ENCODE measurements at regions not wholly inside any gene's neighbourhood (a gene's known extent, or its start where the extent isn't known, plus 50 kb on each side); places are given as distances from the start of the nearest gene placed in this dataset.
"Not testable (repeated sequence)": the region's sequence is repeated elsewhere in the genome, so short reads cannot be mapped to it uniquely, and the experiment has no call there.

DNA sequence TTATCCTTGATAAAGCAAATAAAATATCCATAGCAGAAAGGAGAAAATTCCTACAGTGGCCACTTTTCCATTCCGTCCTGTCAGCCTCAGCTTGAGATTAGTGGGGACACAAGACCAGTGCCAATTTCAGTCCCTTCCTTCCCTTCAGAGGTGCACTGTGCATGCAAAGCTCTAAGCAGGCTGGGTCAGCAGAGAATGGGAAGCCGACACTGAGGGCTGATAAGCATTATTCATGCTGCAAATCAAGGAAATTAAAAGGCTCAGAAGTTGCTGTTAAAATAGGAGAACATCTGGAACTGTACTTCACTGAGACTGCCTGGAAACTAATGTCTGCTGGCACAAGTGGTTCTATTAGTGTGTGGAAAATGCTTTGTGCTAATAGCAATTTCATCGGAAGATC is 534.3 kb downstream of the ADCYAP1 start:
- Histone ChIP-seq H3K4me2 (ENCODE audit: low read length) (no peak overlapping the region), H3K9me2 (ENCODE audit: insufficient read depth) (no peaks in the 10 kb centered on the region), H3K27me3 (ENCODE audit: insufficient read depth, low read length) (peaks cover 16% of the 10 kb centered on the region), H4K20me1 (ENCODE audit: insufficient read depth) (no peaks in the 10 kb centered on the region), H3K4me1 (ENCODE audit: control insufficient read depth in 1 of 2, insufficient read depth in 2 of 2, low read length in 2 of 2) (no peaks in the 10 kb centered on the region), H3K9ac (ENCODE audit: low read length) (no peak overlapping the region), H3K79me2 (ENCODE audit: insufficient read depth, low read length) (no peaks in the 10 kb centered on the region), H3K27ac (ENCODE audit: low read depth, low read length) (no peak overlapping the region), H3K9me3 (ENCODE audit: control insufficient read depth in 1 of 2, insufficient read depth in 1 of 2, low read depth in 1 of 2, low read length in 2 of 2) (no peaks in the 10 kb centered on the region), H3K4me3 (replicated peaks in 1 of 2; ENCODE audit: low read depth in 1 of 2, low read length in 2 of 2) (no peak overlapping the region), H2AFZ (ENCODE audit: low read depth, low read length, poor library complexity, severe bottlenecking) (no peak overlapping the region), H3K36me3 (ENCODE audit: control insufficient read depth in 1 of 2, insufficient read depth in 2 of 2, low read length in 2 of 2) (no peaks in the 10 kb centered on the region)
- RAD21 ChIA-PET (ENCODE audit: low non-redundant PET in 1 of 2, low total read pairs in 2 of 2, uncharacterized antibody in 2 of 2, unreplicated experiment in 2 of 2): no interaction called here
- TF ChIP-seq, protein P1, sequence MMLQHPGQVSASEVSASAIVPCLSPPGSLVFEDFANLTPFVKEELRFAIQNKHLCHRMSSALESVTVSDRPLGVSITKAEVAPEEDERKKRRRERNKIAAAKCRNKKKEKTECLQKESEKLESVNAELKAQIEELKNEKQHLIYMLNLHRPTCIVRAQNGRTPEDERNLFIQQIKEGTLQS (IDR thresholded peaks at IDR 0.05): no peak
- no peak for TF ChIP-seq EZH2phosphoT487 (IDR thresholded peaks at IDR 0.05; ENCODE audit: borderline replicate concordance)
- no peak for TF ChIP-seq RAD21 (IDR thresholded peaks at IDR 0.05; ENCODE audit: low read depth)
- no peak for TF ChIP-seq SIN3A (IDR thresholded peaks at IDR 0.05; ENCODE audit: low read depth)
- TF ChIP-seq JUND (IDR thresholded peaks at IDR 0.05): no peak
- TF ChIP-seq ELF1 (IDR thresholded peaks at IDR 0.05; ENCODE audit: borderline replicate concordance, low read depth): no peak
- TF ChIP-seq, protein P2, sequence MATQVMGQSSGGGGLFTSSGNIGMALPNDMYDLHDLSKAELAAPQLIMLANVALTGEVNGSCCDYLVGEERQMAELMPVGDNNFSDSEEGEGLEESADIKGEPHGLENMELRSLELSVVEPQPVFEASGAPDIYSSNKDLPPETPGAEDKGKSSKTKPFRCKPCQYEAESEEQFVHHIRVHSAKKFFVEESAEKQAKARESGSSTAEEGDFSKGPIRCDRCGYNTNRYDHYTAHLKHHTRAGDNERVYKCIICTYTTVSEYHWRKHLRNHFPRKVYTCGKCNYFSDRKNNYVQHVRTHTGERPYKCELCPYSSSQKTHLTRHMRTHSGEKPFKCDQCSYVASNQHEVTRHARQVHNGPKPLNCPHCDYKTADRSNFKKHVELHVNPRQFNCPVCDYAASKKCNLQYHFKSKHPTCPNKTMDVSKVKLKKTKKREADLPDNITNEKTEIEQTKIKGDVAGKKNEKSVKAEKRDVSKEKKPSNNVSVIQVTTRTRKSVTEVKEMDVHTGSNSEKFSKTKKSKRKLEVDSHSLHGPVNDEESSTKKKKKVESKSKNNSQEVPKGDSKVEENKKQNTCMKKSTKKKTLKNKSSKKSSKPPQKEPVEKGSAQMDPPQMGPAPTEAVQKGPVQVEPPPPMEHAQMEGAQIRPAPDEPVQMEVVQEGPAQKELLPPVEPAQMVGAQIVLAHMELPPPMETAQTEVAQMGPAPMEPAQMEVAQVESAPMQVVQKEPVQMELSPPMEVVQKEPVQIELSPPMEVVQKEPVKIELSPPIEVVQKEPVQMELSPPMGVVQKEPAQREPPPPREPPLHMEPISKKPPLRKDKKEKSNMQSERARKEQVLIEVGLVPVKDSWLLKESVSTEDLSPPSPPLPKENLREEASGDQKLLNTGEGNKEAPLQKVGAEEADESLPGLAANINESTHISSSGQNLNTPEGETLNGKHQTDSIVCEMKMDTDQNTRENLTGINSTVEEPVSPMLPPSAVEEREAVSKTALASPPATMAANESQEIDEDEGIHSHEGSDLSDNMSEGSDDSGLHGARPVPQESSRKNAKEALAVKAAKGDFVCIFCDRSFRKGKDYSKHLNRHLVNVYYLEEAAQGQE (IDR thresholded peaks at IDR 0.05; ENCODE audit: low read depth): no peak
- no peak for DNase-seq (ENCODE audit: low read depth, low spot score)
- ATAC-seq: no peak
- CTCF ChIA-PET: no interaction called here
- no TSS peak for BruUV-seq (replicated peaks)
- intact Hi-C loops (cut with micrococcal nuclease): no loop called here
- POLR2A ChIA-PET: no interaction called here

DNA sequence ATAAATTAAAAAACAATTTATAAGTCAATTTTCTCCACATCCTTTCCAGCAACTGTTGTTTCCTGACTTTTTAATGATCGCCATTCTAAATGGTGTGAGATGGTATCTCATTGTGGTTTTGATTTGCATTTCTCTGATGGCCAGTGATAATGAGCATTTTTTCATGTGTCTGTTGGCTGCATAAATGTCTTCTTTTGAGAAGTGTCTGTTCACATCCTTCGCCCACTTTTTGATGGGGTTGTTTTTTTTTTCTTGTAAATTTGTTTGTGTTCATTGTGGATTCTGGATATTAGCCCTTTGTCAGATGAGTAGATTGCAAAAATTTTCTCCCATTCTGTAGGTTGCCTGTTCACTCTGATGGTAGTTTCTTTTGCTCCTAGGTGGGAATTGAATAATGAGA is 539.4 kb downstream of the ADCYAP1 start:
- BruUV-seq (replicated peaks); H3K4me1 ChIP-seq (ENCODE audit: control insufficient read depth in 1 of 2, insufficient read depth in 2 of 2, low read length in 2 of 2); H2AFZ ChIP-seq (ENCODE audit: low read depth, low read length, poor library complexity, severe bottlenecking); H4K20me1 ChIP-seq (ENCODE audit: insufficient read depth); ATAC-seq; intact Hi-C loops (cut with micrococcal nuclease); H3K9ac ChIP-seq (ENCODE audit: low read length); CTCF ChIA-PET; POLR2A ChIA-PET; RAD21 ChIA-PET (ENCODE audit: low non-redundant PET in 1 of 2, low total read pairs in 2 of 2, uncharacterized antibody in 2 of 2, unreplicated experiment in 2 of 2); DNase-seq (ENCODE audit: low read depth, low spot score); H3K4me2 ChIP-seq (ENCODE audit: low read length); H3K27ac ChIP-seq (ENCODE audit: low read depth, low read length); H3K9me2 ChIP-seq (ENCODE audit: insufficient read depth); H3K4me3 ChIP-seq (replicated peaks in 1 of 2; ENCODE audit: low read depth in 1 of 2, low read length in 2 of 2); H3K79me2 ChIP-seq (ENCODE audit: insufficient read depth, low read length); H3K9me3 ChIP-seq (ENCODE audit: control insufficient read depth in 1 of 2, insufficient read depth in 1 of 2, low read depth in 1 of 2, low read length in 2 of 2); H3K36me3 ChIP-seq (ENCODE audit: control insufficient read depth in 1 of 2, insufficient read depth in 2 of 2, low read length in 2 of 2): not testable (repeated sequence)
- peaks cover 12% of the 10 kb centered on the region for H3K27me3 ChIP-seq (ENCODE audit: insufficient read depth, low read length)
